Liver (tissue), 3 donors: ENCODE measurements at regions not wholly inside any gene's neighbourhood (a gene's known extent, or its start where the extent isn't known, plus 50 kb on each side); places are given as distances from the start of the nearest gene placed in this dataset.

Source experiments
- CTCF ChIP-seq: fragments of 150-350 bp; IDR thresholded peaks from 2 replicates; pipeline ENCODE4 v1.5.1; 2017; ENCODE audit warnings: improper control_type of control experiment, low read depth, low read length; ENCODE audit not compliant: missing input control
- GABPA ChIP-seq, 2 donors: IDR thresholded peaks in 1 of 2; conservative IDR thresholded peaks in 1 of 2; 2 replicates each; pipeline ENCODE4 v1.6.1; 2016; ENCODE audit warnings: antibody characterized with exemption in 2 of 2, mild to moderate bottlenecking in 1 of 2, moderate library complexity in 1 of 2
- HNF4G ChIP-seq: IDR thresholded peaks from 2 replicates; pipeline ENCODE4 v1.6.1; 2016; ENCODE audit warnings: antibody characterized with exemption
- NR2F2 ChIP-seq: IDR thresholded peaks from 2 replicates; pipeline ENCODE4 v1.6.1; 2016; ENCODE audit warnings: antibody characterized with exemption
- YY1 ChIP-seq: IDR thresholded peaks from 2 replicates; pipeline ENCODE4 v1.6.1; 2016; ENCODE audit warnings: antibody characterized with exemption, mild to moderate bottlenecking
- ZBTB33 ChIP-seq: IDR thresholded peaks from 2 replicates; pipeline ENCODE4 v1.6.1; 2016; ENCODE audit warnings: antibody characterized with exemption
- donor health status: healthy.
- donor health status: healthy.

- TF ChIP-seq HNF4G (no peak), NR2F2 (no peak), CTCF (peak; percentile 54), YY1 (no peak), GABPA (IDR thresholded peaks at IDR 0.05 in 1 of 2, conservative IDR thresholded peaks at IDR 0.05 in 1 of 2) (no peak), ZBTB33 (no peak)
Measured at GRCh38 chr16:6081320-6081976, 983.9 kb upstream of the EEF2KMT start.
